ENCODE measurements at regions not wholly inside any gene's neighbourhood (a gene's known extent, or its start where the extent isn't known, plus 50 kb on each side); places are given as distances from the start of the nearest gene placed in this dataset.

GRCh38 chr4:153084224-153084979 lies 119.8 kb upstream of the TRIM2 start:
- DNase-seq: no peak
- intact Hi-C loops (cut with DNase I): loop anchor here (5.0 kb wide), 1 partner anchor 242 kb away; no protein-coding TSS in a partner anchor
- TF ChIP-seq CTCF (IDR thresholded peaks at IDR 0.05) (no peak), POLR2A (IDR thresholded peaks at IDR 0.05) (no peak)
- H3K27me3 ChIP-seq: no peaks in the 10 kb centered on the region
- H3K4me1 ChIP-seq: peaks cover 4 to 5% of the 10 kb centered on the region in 2 donors
- H3K27ac ChIP-seq: no peak overlapping the region
- H3K9me3 ChIP-seq: no peaks in the 10 kb centered on the region
- no peaks in the 10 kb centered on the region for H3K36me3 ChIP-seq
- 74 to 86% methylated on average over 15 of the region's 15 CpGs for WGBS, 2 donors
- H3K4me3 ChIP-seq (replicated peaks in 1 of 3): no peak overlapping the region

- intact Hi-C loops (cut with DNase I): loop anchor here (5.0 kb wide), 2 partner anchors 37 to 243 kb away; no protein-coding TSS in a partner anchor
- 10 to 11% methylated on average over 11 of the region's 11 CpGs for WGBS, 2 donors
- no peak overlapping the region for H3K4me3 ChIP-seq (replicated peaks in 1 of 3)
- H3K4me1 ChIP-seq: peaks cover 4 to 5% of the 10 kb centered on the region in 2 donors
- no peak overlapping the region for H3K27ac ChIP-seq
- no peaks in the 10 kb centered on the region for H3K27me3 ChIP-seq
- no peaks in the 10 kb centered on the region for H3K36me3 ChIP-seq
- DNase-seq: peak; percentile 74 to 80
- TF ChIP-seq CTCF (IDR thresholded peaks at IDR 0.05) (peak; percentile 77 to 97 (median 88)), POLR2A (IDR thresholded peaks at IDR 0.05) (no peak)
- H3K9me3 ChIP-seq: no peaks in the 10 kb centered on the region
Observed at GRCh38 chr4:153084980-153085630, 119.1 kb upstream of the TRIM2 start.

- intact Hi-C loops (cut with DNase I): loop anchor here (5.0 kb wide), 1 partner anchor 35 kb away; no protein-coding TSS in a partner anchor
- peaks cover 4 to 5% of the 10 kb centered on the region in 2 donors for H3K4me1 ChIP-seq
- no peaks in the 10 kb centered on the region for H3K9me3 ChIP-seq
- no peaks in the 10 kb centered on the region for H3K36me3 ChIP-seq
- no peak overlapping the region for H3K27ac ChIP-seq
- no peak overlapping the region for H3K4me3 ChIP-seq (replicated peaks in 1 of 3)
- 93 to 95% methylated on average over 7 of the region's 7 CpGs for WGBS, 2 donors
- DNase-seq: no peak
- TF ChIP-seq CTCF (IDR thresholded peaks at IDR 0.05): no peak
- no peak for TF ChIP-seq POLR2A (IDR thresholded peaks at IDR 0.05)
- no peaks in the 10 kb centered on the region for H3K27me3 ChIP-seq
Observed at GRCh38 chr4:153087671-153088194, 116.5 kb upstream of the TRIM2 start.

GRCh38 chr4:153089742-153090141 lies 114.5 kb upstream of the TRIM2 start:
- peaks cover 4% of the 10 kb centered on the region in 2 donors for H3K4me1 ChIP-seq
- TF ChIP-seq CTCF (IDR thresholded peaks at IDR 0.05): no peak
- TF ChIP-seq POLR2A (IDR thresholded peaks at IDR 0.05): no peak
- DNase-seq: no peak
- H3K4me3 ChIP-seq (replicated peaks in 1 of 3): no peak overlapping the region
- no peaks in the 10 kb centered on the region for H3K9me3 ChIP-seq
- intact Hi-C loops (cut with DNase I): loop anchor here (5.0 kb wide), 1 partner anchor 33 kb away; no protein-coding TSS in a partner anchor
- no peaks in the 10 kb centered on the region for H3K36me3 ChIP-seq
- no peaks in the 10 kb centered on the region for H3K27me3 ChIP-seq
- no peak overlapping the region for H3K27ac ChIP-seq
- 91 to 96% methylated on average over 7 of the region's 7 CpGs for WGBS, 2 donors

All from thyroid gland (tissue), 4 donors.